Liver (tissue), 8 donors: ENCODE measurements at regions not wholly inside any gene's neighbourhood (a gene's known extent, or its start where the extent isn't known, plus 50 kb on each side); places are given as distances from the start of the nearest gene placed in this dataset.

ENCODE experiments used
- DNase-seq: peaks from one replicate; pipeline ENCODE4 v3.0.0-alpha.2; 2017; ENCODE audit warnings: low spot score
- H3K27ac ChIP-seq, 2 donors: one replicate each; pipeline ENCODE4 v1.7.0; 2013; ENCODE audit warnings: inconsistent platforms in 2 of 2, low read length in 2 of 2, control low read depth in 1 of 2, low read depth in 1 of 2, mild to moderate bottlenecking in 1 of 2
- H3K27me3 ChIP-seq, 4 donors: one replicate each; pipeline versions ENCODE4 v1.6.1 to v1.7.0; 2013; ENCODE audit warnings: low read length in 3 of 4, inconsistent platforms in 1 of 4, mild to moderate bottlenecking in 1 of 4, moderate library complexity in 1 of 4; ENCODE audit not compliant: control insufficient read depth in 4 of 4, insufficient read depth in 4 of 4
- H3K36me3 ChIP-seq, 4 donors: one replicate each; pipeline versions ENCODE4 v1.6.1 to v1.7.0; 2013; ENCODE audit warnings: low read length in 3 of 4, mild to moderate bottlenecking in 3 of 4, low read depth in 1 of 4, moderate library complexity in 1 of 4; ENCODE audit not compliant: control insufficient read depth in 4 of 4, insufficient read depth in 3 of 4
- H3K4me1 ChIP-seq, 4 donors: one replicate each; pipeline versions ENCODE4 v1.6.1 to v1.7.0; 2013; ENCODE audit warnings: low read length in 3 of 4, mild to moderate bottlenecking in 3 of 4, moderate library complexity in 1 of 4; ENCODE audit not compliant: control insufficient read depth in 4 of 4, insufficient read depth in 4 of 4
- H3K4me3 ChIP-seq, 3 donors: one replicate each; pipeline versions ENCODE4 v1.6.1 to v1.7.0; 2013; ENCODE audit warnings: low read length in 3 of 3, control low read depth in 1 of 3, low read depth in 1 of 3, mild to moderate bottlenecking in 1 of 3
- H3K9ac ChIP-seq, 2 donors: one replicate each; pipeline ENCODE4 v1.7.0; 2013; ENCODE audit warnings: low read length in 2 of 2, mild to moderate bottlenecking in 2 of 2, moderate library complexity in 2 of 2, control low read depth in 1 of 2, low read depth in 1 of 2
- H3K9me3 ChIP-seq, 4 donors: one replicate each; pipeline versions ENCODE4 v1.6.1 to v1.7.0; 2013; ENCODE audit warnings: low read length in 3 of 4; ENCODE audit not compliant: control insufficient read depth in 4 of 4
- EGR1 ChIP-seq, 2 donors: IDR thresholded peaks; 2 replicates each; pipeline ENCODE4 v1.6.1; 2016 to 2018; ENCODE audit warnings: antibody characterized with exemption in 2 of 2, low read depth in 2 of 2
- FOXA1 ChIP-seq: IDR thresholded peaks from 2 replicates; pipeline ENCODE4 v1.6.1; 2016; ENCODE audit warnings: antibody characterized with exemption
- FOXA2 ChIP-seq: IDR thresholded peaks from 2 replicates; pipeline ENCODE4 v1.6.1; 2016; ENCODE audit warnings: antibody characterized with exemption
- GABPA ChIP-seq, 2 donors: IDR thresholded peaks in 1 of 2; conservative IDR thresholded peaks in 1 of 2; 2 replicates each; pipeline ENCODE4 v1.6.1; 2016; ENCODE audit warnings: antibody characterized with exemption in 2 of 2, mild to moderate bottlenecking in 1 of 2, moderate library complexity in 1 of 2
- HNF4A ChIP-seq, 2 donors: conservative IDR thresholded peaks; 2 replicates each; pipeline ENCODE4 v1.6.1; 2016; ENCODE audit warnings: antibody characterized with exemption in 2 of 2, mild to moderate bottlenecking in 2 of 2
- HNF4G ChIP-seq: IDR thresholded peaks from 2 replicates; pipeline ENCODE4 v1.6.1; 2016; ENCODE audit warnings: antibody characterized with exemption
- JUND ChIP-seq, 2 donors: IDR thresholded peaks; 2 replicates each; pipeline ENCODE4 v1.6.1; 2016; ENCODE audit warnings: antibody characterized with exemption in 2 of 2
- MAX ChIP-seq: IDR thresholded peaks from 2 replicates; pipeline ENCODE4 v1.6.1; 2016; ENCODE audit warnings: antibody characterized with exemption
- NR2F2 ChIP-seq: IDR thresholded peaks from 2 replicates; pipeline ENCODE4 v1.6.1; 2016; ENCODE audit warnings: antibody characterized with exemption
- RAD21 ChIP-seq, 2 donors: IDR thresholded peaks; 2 replicates each; pipeline ENCODE4 v1.6.1; 2016; ENCODE audit warnings: antibody characterized with exemption in 2 of 2, mild to moderate bottlenecking in 2 of 2
- RXRA ChIP-seq, 2 donors: IDR thresholded peaks; 2 replicates each; pipeline ENCODE4 v1.6.1; 2017 to 2018; ENCODE audit warnings: antibody characterized with exemption in 2 of 2, mild to moderate bottlenecking in 1 of 2
- SP1 ChIP-seq: IDR thresholded peaks from 2 replicates; pipeline ENCODE4 v1.6.1; 2018; ENCODE audit warnings: antibody characterized with exemption, mild to moderate bottlenecking
- TAF1 ChIP-seq: conservative IDR thresholded peaks from 2 replicates; pipeline ENCODE4 v1.6.1; 2016; ENCODE audit warnings: antibody characterized with exemption, mild to moderate bottlenecking
- YY1 ChIP-seq: IDR thresholded peaks from 2 replicates; pipeline ENCODE4 v1.6.1; 2016; ENCODE audit warnings: antibody characterized with exemption, mild to moderate bottlenecking
- ZBTB33 ChIP-seq: IDR thresholded peaks from 2 replicates; pipeline ENCODE4 v1.6.1; 2016; ENCODE audit warnings: antibody characterized with exemption
- WGBS: extraction: QIAGEN DNeasy Blood & Tissue Kit; methylation state at CpG from one replicate; pipeline ENCODE4 v1.1.7; 2013; 5-methylcytosine and 5-hydroxymethylcytosine counted together
- TF ChIP-seq, protein P1 (sequence below): fragments of 150-350 bp; IDR thresholded peaks from 2 replicates; pipeline ENCODE4 v1.5.1; 2017; ENCODE audit warnings: improper control_type of control experiment, low read depth, low read length; ENCODE audit not compliant: missing input control
- TF ChIP-seq, protein P2 (sequence below): IDR thresholded peaks from 2 replicates; pipeline ENCODE4 v1.6.1; 2016; ENCODE audit warnings: antibody characterized with exemption
- TF ChIP-seq, protein P3 (sequence below): IDR thresholded peaks from 2 replicates; pipeline ENCODE4 v1.6.1; 2016; ENCODE audit warnings: antibody characterized with exemption, mild to moderate bottlenecking
- donor health status: healthy.
- donor health status: healthy.
- donor health status: healthy.
- donor health status: healthy.
- donor health status: healthy.

DNA sequence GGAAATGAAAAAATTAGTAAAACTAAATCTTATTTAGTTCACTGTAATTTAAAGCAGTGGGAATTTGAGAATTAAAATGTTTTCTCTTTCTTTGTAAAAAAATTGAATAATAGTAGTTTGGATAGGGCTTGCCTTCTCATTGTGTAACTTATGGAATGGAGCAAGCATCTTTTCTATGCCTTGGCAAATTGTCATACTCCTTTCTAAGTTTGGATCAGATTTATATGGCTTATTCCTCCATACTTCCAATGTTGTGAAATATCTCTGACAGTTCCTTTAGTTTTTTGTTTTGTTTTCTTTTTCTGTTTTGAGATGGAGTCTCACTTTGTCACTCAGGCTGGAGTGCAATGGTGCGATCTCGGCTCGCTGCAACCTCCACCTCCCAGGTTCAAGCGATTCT lies 176.4 kb downstream of the SAMD5 start:
- H3K27ac ChIP-seq, result no peak overlapping the region
- H3K9me3 ChIP-seq, result no peaks in the 10 kb centered on the region
- H3K36me3 ChIP-seq, result no peaks in the 10 kb centered on the region
- WGBS, result 95% methylated on average over 4 of the region's 4 CpGs
- no peak for TF ChIP-seq HNF4A (conservative IDR thresholded peaks at IDR 0.05)
- TF ChIP-seq, protein P1, sequence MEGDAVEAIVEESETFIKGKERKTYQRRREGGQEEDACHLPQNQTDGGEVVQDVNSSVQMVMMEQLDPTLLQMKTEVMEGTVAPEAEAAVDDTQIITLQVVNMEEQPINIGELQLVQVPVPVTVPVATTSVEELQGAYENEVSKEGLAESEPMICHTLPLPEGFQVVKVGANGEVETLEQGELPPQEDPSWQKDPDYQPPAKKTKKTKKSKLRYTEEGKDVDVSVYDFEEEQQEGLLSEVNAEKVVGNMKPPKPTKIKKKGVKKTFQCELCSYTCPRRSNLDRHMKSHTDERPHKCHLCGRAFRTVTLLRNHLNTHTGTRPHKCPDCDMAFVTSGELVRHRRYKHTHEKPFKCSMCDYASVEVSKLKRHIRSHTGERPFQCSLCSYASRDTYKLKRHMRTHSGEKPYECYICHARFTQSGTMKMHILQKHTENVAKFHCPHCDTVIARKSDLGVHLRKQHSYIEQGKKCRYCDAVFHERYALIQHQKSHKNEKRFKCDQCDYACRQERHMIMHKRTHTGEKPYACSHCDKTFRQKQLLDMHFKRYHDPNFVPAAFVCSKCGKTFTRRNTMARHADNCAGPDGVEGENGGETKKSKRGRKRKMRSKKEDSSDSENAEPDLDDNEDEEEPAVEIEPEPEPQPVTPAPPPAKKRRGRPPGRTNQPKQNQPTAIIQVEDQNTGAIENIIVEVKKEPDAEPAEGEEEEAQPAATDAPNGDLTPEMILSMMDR, result no peak
- TF ChIP-seq, protein P2, sequence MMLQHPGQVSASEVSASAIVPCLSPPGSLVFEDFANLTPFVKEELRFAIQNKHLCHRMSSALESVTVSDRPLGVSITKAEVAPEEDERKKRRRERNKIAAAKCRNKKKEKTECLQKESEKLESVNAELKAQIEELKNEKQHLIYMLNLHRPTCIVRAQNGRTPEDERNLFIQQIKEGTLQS, result no peak
- no peak for TF ChIP-seq JUND (IDR thresholded peaks at IDR 0.05)
- TF ChIP-seq SP1, result no peak
- no peak for TF ChIP-seq ZBTB33
- TF ChIP-seq MAX, result no peak
- TF ChIP-seq RXRA (IDR thresholded peaks at IDR 0.05), result no peak
- TF ChIP-seq GABPA (IDR thresholded peaks at IDR 0.05 in 1 of 2, conservative IDR thresholded peaks at IDR 0.05 in 1 of 2), result no peak
- no peak for DNase-seq
- H3K4me3 ChIP-seq, result no peak overlapping the region
- no peak overlapping the region for H3K9ac ChIP-seq
- no peaks in the 10 kb centered on the region for H3K4me1 ChIP-seq
- no peaks in the 10 kb centered on the region for H3K27me3 ChIP-seq

- H3K4me1 ChIP-seq, result no peaks in the 10 kb centered on the region
- H3K27me3 ChIP-seq, result no peaks in the 10 kb centered on the region
- H3K9ac ChIP-seq, result no peak overlapping the region
- no peak for DNase-seq
- no peaks in the 10 kb centered on the region for H3K36me3 ChIP-seq
- TF ChIP-seq MAX (no peak), RXRA (IDR thresholded peaks at IDR 0.05) (no peak), TAF1 (no peak), RAD21 (IDR thresholded peaks at IDR 0.05) (no peak), FOXA2 (no peak), HNF4A (conservative IDR thresholded peaks at IDR 0.05) (no peak), SP1 (no peak), GABPA (IDR thresholded peaks at IDR 0.05 in 1 of 2, conservative IDR thresholded peaks at IDR 0.05 in 1 of 2) (no peak), FOXA1 (no peak), NR2F2 (no peak), YY1 (no peak), ZBTB33 (no peak), JUND (IDR thresholded peaks at IDR 0.05) (no peak), HNF4G (no peak), EGR1 (IDR thresholded peaks at IDR 0.05; ENCODE audit: low read depth in 2 of 2) (no peak)
- TF ChIP-seq, protein P2, result no peak
- TF ChIP-seq, protein P1, result no peak
- TF ChIP-seq, protein P3, sequence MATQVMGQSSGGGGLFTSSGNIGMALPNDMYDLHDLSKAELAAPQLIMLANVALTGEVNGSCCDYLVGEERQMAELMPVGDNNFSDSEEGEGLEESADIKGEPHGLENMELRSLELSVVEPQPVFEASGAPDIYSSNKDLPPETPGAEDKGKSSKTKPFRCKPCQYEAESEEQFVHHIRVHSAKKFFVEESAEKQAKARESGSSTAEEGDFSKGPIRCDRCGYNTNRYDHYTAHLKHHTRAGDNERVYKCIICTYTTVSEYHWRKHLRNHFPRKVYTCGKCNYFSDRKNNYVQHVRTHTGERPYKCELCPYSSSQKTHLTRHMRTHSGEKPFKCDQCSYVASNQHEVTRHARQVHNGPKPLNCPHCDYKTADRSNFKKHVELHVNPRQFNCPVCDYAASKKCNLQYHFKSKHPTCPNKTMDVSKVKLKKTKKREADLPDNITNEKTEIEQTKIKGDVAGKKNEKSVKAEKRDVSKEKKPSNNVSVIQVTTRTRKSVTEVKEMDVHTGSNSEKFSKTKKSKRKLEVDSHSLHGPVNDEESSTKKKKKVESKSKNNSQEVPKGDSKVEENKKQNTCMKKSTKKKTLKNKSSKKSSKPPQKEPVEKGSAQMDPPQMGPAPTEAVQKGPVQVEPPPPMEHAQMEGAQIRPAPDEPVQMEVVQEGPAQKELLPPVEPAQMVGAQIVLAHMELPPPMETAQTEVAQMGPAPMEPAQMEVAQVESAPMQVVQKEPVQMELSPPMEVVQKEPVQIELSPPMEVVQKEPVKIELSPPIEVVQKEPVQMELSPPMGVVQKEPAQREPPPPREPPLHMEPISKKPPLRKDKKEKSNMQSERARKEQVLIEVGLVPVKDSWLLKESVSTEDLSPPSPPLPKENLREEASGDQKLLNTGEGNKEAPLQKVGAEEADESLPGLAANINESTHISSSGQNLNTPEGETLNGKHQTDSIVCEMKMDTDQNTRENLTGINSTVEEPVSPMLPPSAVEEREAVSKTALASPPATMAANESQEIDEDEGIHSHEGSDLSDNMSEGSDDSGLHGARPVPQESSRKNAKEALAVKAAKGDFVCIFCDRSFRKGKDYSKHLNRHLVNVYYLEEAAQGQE, result no peak
- H3K27ac ChIP-seq, result no peak overlapping the region
- H3K4me3 ChIP-seq, result no peak overlapping the region
- no peaks in the 10 kb centered on the region for H3K9me3 ChIP-seq
Measured at GRCh38 chr6:147689398-147689797, 180.9 kb downstream of the SAMD5 start.
